NCI-H2196 treated with DMSO at 0.1 percent for 48 hours (cell line): ENCODE measurements at regions not wholly inside any gene's neighbourhood (a gene's known extent, or its start where the extent isn't known, plus 50 kb on each side); places are given as distances from the start of the nearest gene placed in this dataset.
"Not testable (repeated sequence)": the region's sequence is repeated elsewhere in the genome, so short reads cannot be mapped to it uniquely, and the experiment has no call there.

Experiments
- DNase-seq: peaks from one replicate; lab custom pipeline; 2025; ENCODE audit not compliant: unreplicated experiment; lab: John Stamatoyannopoulos, UW

- peak; percentile 0 for DNase-seq
Observed at GRCh38 chr16:86072328-86073102, 173.6 kb downstream of the IRF8 start.

- DNase-seq, result no peak
Observed at GRCh38 chr16:86073103-86073625, 174.2 kb downstream of the IRF8 start.

- DNase-seq, result no peak
Observed at GRCh38 chr16:86073763-86074493, 175.0 kb downstream of the IRF8 start.

- DNase-seq, result no peak
Observed at GRCh38 chr16:86074651-86075487, 175.9 kb downstream of the IRF8 start.

- DNase-seq, result no peak
Observed at GRCh38 chr16:86075488-86075785, 176.5 kb downstream of the IRF8 start.

- no peak for DNase-seq
Observed at GRCh38 chr16:86075839-86076440, 177.0 kb downstream of the IRF8 start.

GRCh38 chr16:86076606-86077005 lies 177.6 kb downstream of the IRF8 start:
- DNase-seq, result no peak

GRCh38 chr16:86077243-86077940 lies 178.4 kb downstream of the IRF8 start:
- no peak for DNase-seq

- DNase-seq, result no peak
Observed at GRCh38 chr16:86078121-86078600, 179.2 kb downstream of the IRF8 start.

GRCh38 chr16:86078711-86079110 lies 179.7 kb downstream of the IRF8 start:
- DNase-seq, result not testable (repeated sequence)

GRCh38 chr16:86079255-86079885 lies 180.4 kb downstream of the IRF8 start:
- no peak for DNase-seq

- no peak for DNase-seq
Observed at GRCh38 chr16:86080131-86080875, 181.3 kb downstream of the IRF8 start.

- no peak for DNase-seq
Observed at GRCh38 chr16:86080982-86081381, 182.0 kb downstream of the IRF8 start.

- no peak for DNase-seq
Observed at GRCh38 chr16:86082418-86083030, 183.6 kb downstream of the IRF8 start.

GRCh38 chr16:86083382-86084002 lies 184.5 kb downstream of the IRF8 start:
- no peak for DNase-seq

- DNase-seq, result no peak
Observed at GRCh38 chr16:86085161-86085611, 186.2 kb downstream of the IRF8 start.

- no peak for DNase-seq
Observed at GRCh38 chr16:86085795-86086194, 186.8 kb downstream of the IRF8 start.

GRCh38 chr16:86086471-86086870 lies 187.5 kb downstream of the IRF8 start:
- no peak for DNase-seq
